ENCODE measurements at regions not wholly inside any gene's neighbourhood (a gene's known extent, or its start where the extent isn't known, plus 50 kb on each side); places are given as distances from the start of the nearest gene placed in this dataset.

- DNase-seq (ENCODE audit: low read depth): no peak
These were observed 980.5 kb downstream of the PCDH18 start for GRCh38 chr4:136551753-136552152.

DNA sequence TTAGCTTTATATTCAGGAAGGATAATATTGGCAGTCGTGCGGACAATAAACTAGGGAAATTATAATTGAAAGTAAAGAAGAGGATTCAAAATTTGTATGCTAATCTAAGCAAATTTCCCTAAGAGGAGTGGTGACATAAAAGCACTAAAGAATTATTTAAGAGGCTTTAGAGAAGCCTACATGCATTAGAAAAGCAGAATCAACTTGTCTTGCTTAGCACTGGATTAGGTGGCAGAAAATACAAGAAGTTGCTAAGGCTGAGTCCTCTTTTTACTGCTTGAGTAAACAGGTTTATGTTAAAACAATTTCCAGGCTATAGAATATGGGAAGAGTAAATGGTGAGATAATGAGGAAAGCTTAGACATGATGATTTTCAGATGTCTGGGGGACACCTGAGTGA, 991.5 kb downstream of the PCDH18 start:
- DNase-seq (ENCODE audit: low read depth): no peak

DNA sequence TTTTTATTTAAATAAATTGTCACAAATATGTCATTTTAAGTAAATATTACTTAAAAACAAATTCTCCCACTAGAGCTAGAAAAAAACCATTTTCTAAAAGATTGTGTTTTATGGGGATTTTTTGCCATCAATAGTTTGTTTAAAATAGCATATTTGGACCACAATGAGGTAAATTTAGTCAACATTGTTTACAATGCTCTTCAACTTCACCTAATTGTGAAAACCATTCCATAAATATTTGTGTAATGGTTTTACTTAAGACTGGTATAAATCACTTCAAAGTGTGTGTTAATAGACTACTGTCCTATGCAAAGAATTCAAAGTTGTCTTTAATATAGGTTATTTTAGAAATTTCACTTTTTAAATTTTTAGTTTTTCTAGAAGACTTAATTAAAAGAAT, 1004.2 kb downstream of the PCDH18 start:
- no peak for DNase-seq (ENCODE audit: low read depth)

DNA sequence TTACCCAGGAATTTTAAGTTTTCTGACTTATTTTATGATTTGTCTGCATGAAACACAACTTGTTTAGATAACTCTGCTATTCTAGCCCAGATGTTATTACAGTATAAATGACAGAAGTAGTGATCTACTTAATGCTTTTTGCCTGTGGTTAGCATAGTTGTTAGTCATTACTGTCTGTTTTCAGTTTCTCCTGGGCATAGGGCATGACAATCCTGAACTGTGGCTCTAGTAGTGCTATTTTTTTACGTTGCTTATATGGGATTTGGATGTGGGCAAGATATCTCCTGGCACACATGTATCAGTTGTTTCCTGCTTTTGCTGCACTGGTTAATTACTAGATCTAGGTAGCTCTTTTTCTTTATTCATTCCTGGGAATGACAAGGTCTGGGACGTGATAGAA, 1005.8 kb downstream of the PCDH18 start:
- peak; percentile 3 for DNase-seq (ENCODE audit: low read depth)

GRCh38 chr4:136524039-136524438, 1008.3 kb downstream of the PCDH18 start:
- DNase-seq (ENCODE audit: low read depth): no peak

DNA sequence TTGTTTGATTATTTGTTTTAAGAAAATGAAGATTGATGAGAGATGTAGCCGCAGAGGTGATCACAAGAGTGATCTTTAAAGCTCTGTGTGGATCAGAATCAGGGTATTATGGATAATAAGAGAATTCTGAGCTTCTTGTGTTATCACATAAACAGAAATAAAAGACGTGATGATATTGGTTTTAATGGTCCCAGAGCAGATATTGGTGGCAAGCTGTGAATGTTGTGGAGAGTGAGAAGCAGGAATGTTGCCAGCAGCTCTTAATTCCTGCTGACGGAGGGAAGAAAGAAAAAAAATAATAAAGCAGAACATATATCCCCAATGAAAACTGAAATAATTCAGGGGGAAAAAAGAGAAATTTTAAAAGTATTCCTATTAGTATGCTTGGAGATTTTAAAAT, 1015.9 kb downstream of the PCDH18 start:
- no peak for DNase-seq (ENCODE audit: low read depth)

GRCh38 chr4:136505020-136505419, 1027.3 kb downstream of the PCDH18 start:
- DNase-seq (ENCODE audit: low read depth): no peak

GRCh38 chr4:136495851-136496250, 1036.4 kb downstream of the PCDH18 start:
- no peak for DNase-seq (ENCODE audit: low read depth)

DNA sequence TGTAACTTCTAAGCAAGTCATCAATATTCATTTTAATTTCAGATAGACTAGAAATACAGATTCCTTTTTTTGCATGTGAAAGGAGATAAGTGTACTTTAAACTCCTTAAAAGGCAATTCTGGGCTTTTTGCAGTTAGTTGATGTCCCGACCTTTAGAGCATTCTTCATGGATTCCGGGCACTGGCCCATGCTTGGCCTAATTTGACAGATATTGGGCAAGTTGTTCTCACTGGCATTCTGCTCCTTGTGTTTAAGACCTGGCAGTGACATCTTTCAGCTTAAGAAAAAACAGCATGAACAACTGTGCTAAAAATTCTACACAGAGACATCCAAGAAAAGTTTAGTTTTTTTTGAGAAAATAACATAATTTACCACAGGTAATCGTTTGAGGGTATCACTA, 1037.2 kb downstream of the PCDH18 start:
- DNase-seq (ENCODE audit: low read depth): no peak

- DNase-seq (ENCODE audit: low read depth): no peak
These were observed 1043.2 kb downstream of the PCDH18 start for GRCh38 chr4:136489101-136489500.

DNA sequence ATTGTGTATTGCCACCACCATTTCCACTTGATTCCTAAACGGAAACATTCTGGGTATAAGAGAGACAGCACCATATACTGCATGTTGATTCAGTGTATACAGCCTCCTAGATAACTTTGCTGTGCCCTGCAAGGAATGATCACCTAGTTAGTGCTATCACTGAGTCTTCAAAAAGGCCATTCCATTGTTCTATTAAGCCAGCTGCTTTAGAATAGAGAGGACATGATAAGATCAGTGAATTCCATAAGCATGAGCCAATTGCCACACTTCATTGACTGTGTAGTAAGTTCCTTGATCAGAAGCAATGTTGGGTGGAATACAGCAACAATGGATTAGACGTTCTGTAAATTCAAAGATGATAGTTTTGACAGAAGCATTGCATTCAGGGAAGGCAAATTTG, 1047.3 kb downstream of the PCDH18 start:
- DNase-seq (ENCODE audit: low read depth): peak; percentile 3

GRCh38 chr4:136476753-136477152, 1055.5 kb downstream of the PCDH18 start:
- no peak for DNase-seq (ENCODE audit: low read depth)

- no peak for DNase-seq (ENCODE audit: low read depth)
These were observed 1061.2 kb downstream of the PCDH18 start for GRCh38 chr4:136471051-136471450.

- no peak for DNase-seq (ENCODE audit: low read depth)
These were observed 1066.6 kb downstream of the PCDH18 start for GRCh38 chr4:136465691-136466090.

GRCh38 chr4:136463941-136464340, 1068.4 kb downstream of the PCDH18 start:
- no peak for DNase-seq (ENCODE audit: low read depth)

GRCh38 chr4:136461533-136461932, 1070.8 kb downstream of the PCDH18 start:
- no peak for DNase-seq (ENCODE audit: low read depth)

GRCh38 chr4:136458326-136458725, 1074.0 kb downstream of the PCDH18 start:
- no peak for DNase-seq (ENCODE audit: low read depth)

GRCh38 chr4:136457577-136457976, 1074.7 kb downstream of the PCDH18 start:
- DNase-seq (ENCODE audit: low read depth): no peak

- DNase-seq (ENCODE audit: low read depth): no peak
These were observed 1075.3 kb downstream of the PCDH18 start for GRCh38 chr4:136457004-136457403.

DNA sequence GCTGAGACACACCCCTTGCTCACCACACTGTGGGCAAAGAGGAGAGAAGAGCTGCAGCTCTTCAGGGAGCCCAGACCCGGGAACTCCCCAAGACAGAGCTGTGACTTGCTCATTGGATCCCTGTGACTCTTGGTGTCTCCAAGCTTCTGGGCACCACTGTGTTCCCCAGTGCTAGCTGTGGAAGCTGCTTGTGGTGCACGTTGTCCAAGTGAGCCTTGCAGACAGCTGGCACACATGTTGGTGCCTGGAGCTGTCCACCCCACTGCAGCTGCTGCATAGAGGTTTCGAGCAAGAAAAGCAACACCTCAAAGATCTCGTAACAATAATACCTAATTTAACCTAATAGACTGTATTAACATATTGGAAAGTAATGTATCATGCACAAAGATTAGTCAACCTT, 1089.3 kb downstream of the PCDH18 start:
- no peak for DNase-seq (ENCODE audit: low read depth)

DNA sequence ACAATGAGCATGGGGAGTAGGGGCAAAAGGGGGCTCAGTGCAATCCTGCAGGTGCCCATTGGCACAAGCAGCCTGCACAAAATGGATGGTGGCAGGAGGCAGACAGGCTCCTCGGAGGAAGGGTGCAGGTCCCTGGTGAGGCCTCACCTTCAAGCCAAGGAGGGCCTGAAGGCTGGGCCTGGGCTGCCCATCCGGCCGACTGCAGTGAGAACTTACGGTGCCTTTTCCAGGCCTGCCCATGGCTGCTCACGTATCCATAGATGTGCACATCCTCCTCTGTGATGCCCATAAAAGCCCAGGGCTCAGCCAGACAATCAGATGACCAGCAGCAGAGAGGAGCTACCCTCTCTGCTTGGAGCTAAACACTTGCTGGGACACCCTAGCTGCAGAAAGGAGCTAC, 1089.8 kb downstream of the PCDH18 start:
- no peak for DNase-seq (ENCODE audit: low read depth)

DNA sequence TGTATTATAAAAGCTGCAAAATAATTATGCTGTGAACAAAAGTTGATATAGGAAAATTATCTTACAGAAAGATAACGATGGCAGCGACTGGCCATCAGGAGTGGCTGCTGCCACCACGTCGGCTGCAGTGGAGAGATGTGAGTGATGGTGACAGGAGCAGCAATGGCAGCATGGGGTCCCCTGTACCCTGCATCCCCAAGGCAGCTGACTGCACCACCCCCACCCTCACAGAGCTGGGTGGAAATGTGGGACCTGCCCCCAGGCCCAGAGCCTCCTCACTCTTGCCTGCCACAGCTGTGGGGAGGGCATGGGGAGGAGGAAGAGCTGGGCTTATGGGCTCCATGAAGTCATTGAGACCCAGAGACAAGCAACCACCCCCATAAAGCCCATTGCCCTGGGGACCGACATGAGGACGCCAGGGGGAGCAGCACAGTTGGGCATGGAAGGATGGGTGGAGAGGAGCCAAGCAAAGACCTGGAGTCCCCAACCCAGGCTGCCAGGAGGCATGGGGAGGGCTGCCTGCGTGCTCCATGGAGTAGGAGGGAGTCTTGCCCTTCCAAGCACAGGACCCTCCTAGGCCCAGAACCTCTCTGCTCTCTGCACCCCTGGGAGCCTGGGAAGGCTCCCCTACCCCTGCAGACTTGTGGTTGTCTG, 1090.5 kb downstream of the PCDH18 start:
- DNase-seq (ENCODE audit: low read depth): no peak

GRCh38 chr4:136438645-136439044, 1093.6 kb downstream of the PCDH18 start:
- DNase-seq (ENCODE audit: low read depth): no peak

DNA sequence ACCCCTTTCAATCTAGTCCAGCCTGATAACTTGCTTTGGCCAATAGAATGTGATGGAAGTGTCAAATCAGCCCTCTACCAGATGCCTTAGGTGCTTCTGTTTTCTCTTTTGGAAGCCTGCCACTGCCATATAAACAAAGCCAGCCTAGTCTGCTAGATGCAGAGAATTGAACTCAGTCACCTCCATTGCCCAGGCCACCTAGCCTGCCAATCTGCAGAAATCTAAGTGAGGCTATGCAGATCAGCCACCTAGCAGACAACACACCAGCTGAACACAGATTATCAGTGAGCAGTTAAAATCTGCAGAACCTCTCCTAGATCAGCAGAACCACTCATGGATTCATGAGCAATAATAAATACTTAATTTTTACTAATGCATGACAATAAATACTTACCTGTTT, 1108.2 kb downstream of the PCDH18 start:
- DNase-seq (ENCODE audit: low read depth): no peak

Measured in M059J (cell line).